ENCODE measurements at regions not wholly inside any gene's neighbourhood (a gene's known extent, or its start where the extent isn't known, plus 50 kb on each side); places are given as distances from the start of the nearest gene placed in this dataset.

DNA sequence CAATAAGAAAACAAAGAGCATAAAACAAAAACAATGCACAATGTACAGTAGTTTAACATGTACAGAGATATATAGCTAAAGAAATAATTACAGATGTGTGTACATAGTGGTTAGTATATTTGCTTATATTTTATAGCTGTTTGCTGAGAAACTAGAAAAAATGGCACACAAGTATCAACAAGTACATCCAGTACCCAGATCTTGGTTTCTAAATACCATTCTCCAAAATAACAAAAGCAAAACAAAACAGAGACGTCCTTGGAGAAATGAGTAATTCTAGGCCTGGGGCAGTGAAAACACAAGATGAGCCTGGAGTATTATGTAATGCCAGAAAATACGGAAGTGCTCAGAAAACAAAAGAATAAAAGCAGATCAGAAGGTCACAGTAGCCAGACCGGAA, 189.6 kb downstream of the TMEM47 start:
- TF ChIP-seq, protein P1, sequence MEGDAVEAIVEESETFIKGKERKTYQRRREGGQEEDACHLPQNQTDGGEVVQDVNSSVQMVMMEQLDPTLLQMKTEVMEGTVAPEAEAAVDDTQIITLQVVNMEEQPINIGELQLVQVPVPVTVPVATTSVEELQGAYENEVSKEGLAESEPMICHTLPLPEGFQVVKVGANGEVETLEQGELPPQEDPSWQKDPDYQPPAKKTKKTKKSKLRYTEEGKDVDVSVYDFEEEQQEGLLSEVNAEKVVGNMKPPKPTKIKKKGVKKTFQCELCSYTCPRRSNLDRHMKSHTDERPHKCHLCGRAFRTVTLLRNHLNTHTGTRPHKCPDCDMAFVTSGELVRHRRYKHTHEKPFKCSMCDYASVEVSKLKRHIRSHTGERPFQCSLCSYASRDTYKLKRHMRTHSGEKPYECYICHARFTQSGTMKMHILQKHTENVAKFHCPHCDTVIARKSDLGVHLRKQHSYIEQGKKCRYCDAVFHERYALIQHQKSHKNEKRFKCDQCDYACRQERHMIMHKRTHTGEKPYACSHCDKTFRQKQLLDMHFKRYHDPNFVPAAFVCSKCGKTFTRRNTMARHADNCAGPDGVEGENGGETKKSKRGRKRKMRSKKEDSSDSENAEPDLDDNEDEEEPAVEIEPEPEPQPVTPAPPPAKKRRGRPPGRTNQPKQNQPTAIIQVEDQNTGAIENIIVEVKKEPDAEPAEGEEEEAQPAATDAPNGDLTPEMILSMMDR (IDR thresholded peaks at IDR 0.05): no peak
- TF ChIP-seq POLR2AphosphoS5 (IDR thresholded peaks at IDR 0.05): no peak

All from breast epithelium (tissue), 3 donors.